GM12878 (cell line): ENCODE measurements at regions not wholly inside any gene's neighbourhood (a gene's known extent, or its start where the extent isn't known, plus 50 kb on each side); places are given as distances from the start of the nearest gene placed in this dataset.

Experiments
- ATAC-seq: fragments of 200-7000 bp; cut with Tn5 transposase; 3 replicates; pipeline ENCODE4 v1.9.1; 2020; ENCODE audit warnings: mild to moderate bottlenecking, moderate library complexity
- BruUV-seq: library from RNA; stranded (reverse); fragments of 400-500 nt; replicated peaks from 2 replicates; lab custom pipeline; 2021; lab: Mats Ljungman, UMichigan
- CTCF ChIA-PET: fragments of 300-600 bp; sonication (Branson Sonifier 250); formaldehyde crosslinking; extraction: SDS; loops from one replicate; lab custom pipeline; 2021; ENCODE audit warnings: inconsistent platforms; lab: Yijun Ruan, JAX
- POLR2A ChIA-PET: fragments of 350-600 bp; formaldehyde crosslinking; extraction: SDS; loops from one replicate; lab custom pipeline; 2021; ENCODE audit warnings: inconsistent platforms; lab: Charles Lee
- RAD21 ChIA-PET: fragments of 300-600 bp; sonication (Branson Sonifier 250); formaldehyde crosslinking; loops from one replicate; lab custom pipeline; 2023; ENCODE audit warnings: antibody characterized with exemption; ENCODE audit not compliant: unreplicated experiment; lab: Charles Lee
- SMC1A ChIA-PET: fragments of 300-600 bp; sonication (Branson Sonifier 250); formaldehyde crosslinking; loops from one replicate; lab custom pipeline; 2023; ENCODE audit not compliant: unreplicated experiment, uncharacterized antibody; lab: Charles Lee
- DNase-seq: peaks from one replicate; pipeline ENCODE4 v3.0.0-alpha.2; 2011; ENCODE audit warnings: low read depth, low spot score
- FAIRE-seq: peaks from 3 replicates; lab custom pipeline; 2011; peaks lifted over from hg19 to GRCh38; lab: Jason Lieb, UNC
- H2AFZ ChIP-seq: 2 replicates; pipeline ENCODE4 v1.6.0; 2011; ENCODE audit warnings: low read depth, low read length, control low read depth; ENCODE audit not compliant: control insufficient read depth
- H3K27ac ChIP-seq: 2 replicates; pipeline ENCODE4 v1.5.1; 2011; ENCODE audit warnings: control low read depth; ENCODE audit not compliant: control insufficient read depth, insufficient read depth
- H3K27me3 ChIP-seq, 2 experiments: replicated peaks in 1 of 2; 2 replicates each; pipeline versions ENCODE4 v1.6.0 to v1.6.1; 2011; ENCODE audit warnings: low read length in 1 of 2; ENCODE audit not compliant: control insufficient read depth in 2 of 2, insufficient read depth in 2 of 2
- H3K36me3 ChIP-seq, 2 experiments: 2 replicates each; pipeline ENCODE4 v1.5.1; 2011; ENCODE audit warnings: low read length in 1 of 2; ENCODE audit not compliant: control insufficient read depth in 2 of 2, insufficient read depth in 2 of 2
- H3K4me1 ChIP-seq: 2 replicates; pipeline ENCODE4 v1.6.1; 2011; ENCODE audit warnings: mild to moderate bottlenecking, low read length, moderate library complexity, mixed read lengths; ENCODE audit not compliant: control insufficient read depth, insufficient read depth
- H3K4me2 ChIP-seq: 2 replicates; pipeline ENCODE4 v1.6.0; 2011; ENCODE audit warnings: control low read depth; ENCODE audit not compliant: control insufficient read depth, insufficient read depth
- H3K4me3 ChIP-seq: fragments of 200-600 bp; sonication (generic); 2 replicates; pipeline ENCODE4 v1.5.1; 2016
- H3K79me2 ChIP-seq: 2 replicates; pipeline ENCODE4 v1.6.0; 2011; ENCODE audit warnings: low read length; ENCODE audit not compliant: control insufficient read depth, insufficient read depth
- H3K9ac ChIP-seq: 2 replicates; pipeline ENCODE4 v1.8.0; 2011; ENCODE audit warnings: low read length, control low read depth, mixed read lengths; ENCODE audit not compliant: control insufficient read depth, insufficient read depth
- H3K9me3 ChIP-seq: replicated peaks from 3 replicates; pipeline ENCODE4 v1.5.1; 2011; ENCODE audit warnings: mild to moderate bottlenecking, low read length; ENCODE audit not compliant: control insufficient read depth, insufficient read depth
- H4K20me1 ChIP-seq: 2 replicates; pipeline ENCODE4 v1.6.0; 2011; ENCODE audit not compliant: control insufficient read depth, insufficient read depth
- CEBPB ChIP-seq, 2 experiments: fragments of 150-350 bp in 1 of 2; IDR thresholded peaks; 2 replicates each; pipeline ENCODE4 v1.6.1; 2012 to 2014; ENCODE audit warnings: low read depth in 2 of 2, low read length in 2 of 2, borderline replicate concordance in 1 of 2, inconsistent platforms in 1 of 2
- CHD4 ChIP-seq: fragments of 200-600 bp; sonication (generic); IDR thresholded peaks from 2 replicates; pipeline ENCODE4 v1.6.1; 2016; ENCODE audit warnings: mild to moderate bottlenecking
- EGR1 ChIP-seq, 2 experiments: IDR thresholded peaks; 1 replicate in 1 of 2; 2 replicates in 1 of 2; pipeline ENCODE4 v1.6.1; 2011 to 2012; ENCODE audit warnings: low read depth in 2 of 2, low read length in 2 of 2, borderline replicate concordance in 1 of 2, mild to moderate bottlenecking in 1 of 2, moderate library complexity in 1 of 2
- LARP7 ChIP-seq: fragments of 450-650 bp; IDR thresholded peaks from 2 replicates; pipeline ENCODE4 v1.6.1; 2017; ENCODE audit warnings: mild to moderate bottlenecking
- MXI1 ChIP-seq: fragments of 150-350 bp; IDR thresholded peaks from 2 replicates; pipeline ENCODE4 v1.6.1; 2011; ENCODE audit warnings: low read depth, mild to moderate bottlenecking, inconsistent platforms, low read length, improper control_type of control experiment
- NFXL1 ChIP-seq: fragments of 450-650 bp; IDR thresholded peaks from 2 replicates; pipeline ENCODE4 v1.6.1; 2017; ENCODE audit warnings: antibody characterized with exemption, mild to moderate bottlenecking, borderline replicate concordance
- RB1 ChIP-seq: fragments of 450-650 bp; formaldehyde crosslinking; IDR thresholded peaks from 2 replicates; pipeline ENCODE4 v1.6.1; 2017; ENCODE audit warnings: mild to moderate bottlenecking, borderline replicate concordance
- YY1 ChIP-seq: IDR thresholded peaks from 2 replicates; pipeline ENCODE4 v1.6.1; 2011; ENCODE audit warnings: low read depth, mild to moderate bottlenecking, low read length
- ZBTB4 ChIP-seq: fragments of 450-650 bp; formaldehyde crosslinking; IDR thresholded peaks from 2 replicates; pipeline ENCODE4 v1.4.0; 2022; ENCODE audit warnings: mild to moderate bottlenecking, moderate library complexity
- ZNF207 ChIP-seq: fragments of 450-650 bp; IDR thresholded peaks from 2 replicates; pipeline ENCODE4 v1.6.1; 2014; ENCODE audit warnings: antibody characterized with exemption, mild to moderate bottlenecking, borderline replicate concordance
- ZNF24 ChIP-seq: fragments of 450-650 bp; IDR thresholded peaks from 2 replicates; pipeline ENCODE4 v1.6.1; 2017; ENCODE audit warnings: antibody characterized with exemption, mild to moderate bottlenecking
- WGBS: methylation state at CpG from one replicate; pipeline ENCODE4 v1.1.6; 2016; ENCODE audit warnings: low lambda C conversion rate; ENCODE audit not compliant: insufficient replicate concordance, insufficient coverage; ENCODE audit errors: missing lambda C conversion rate; 5-methylcytosine and 5-hydroxymethylcytosine counted together
- in situ Hi-C: fragments of 300-500 bp; cut with MboI; formaldehyde crosslinking; loops from 9 replicates; pipeline ENCODE4 v1.14.3; 2018; ENCODE audit warnings: mixed read lengths
- intact Hi-C: fragments of 100-400 bp; cut with micrococcal nuclease; formaldehyde crosslinking; loops from one replicate; pipeline ENCODE4 v1.14.2; 2022; ENCODE audit not compliant: unreplicated experiment
- TF ChIP-seq, protein P1 (sequence below): IDR thresholded peaks from 2 replicates; pipeline ENCODE4 v1.6.1; 2012; ENCODE audit warnings: low read depth, low read length, improper control_type of control experiment
- TF ChIP-seq, protein P2 (sequence below): fragments of 450-650 bp; IDR thresholded peaks from 2 replicates; pipeline ENCODE4 v1.6.1; 2017; ENCODE audit warnings: mild to moderate bottlenecking

DNA sequence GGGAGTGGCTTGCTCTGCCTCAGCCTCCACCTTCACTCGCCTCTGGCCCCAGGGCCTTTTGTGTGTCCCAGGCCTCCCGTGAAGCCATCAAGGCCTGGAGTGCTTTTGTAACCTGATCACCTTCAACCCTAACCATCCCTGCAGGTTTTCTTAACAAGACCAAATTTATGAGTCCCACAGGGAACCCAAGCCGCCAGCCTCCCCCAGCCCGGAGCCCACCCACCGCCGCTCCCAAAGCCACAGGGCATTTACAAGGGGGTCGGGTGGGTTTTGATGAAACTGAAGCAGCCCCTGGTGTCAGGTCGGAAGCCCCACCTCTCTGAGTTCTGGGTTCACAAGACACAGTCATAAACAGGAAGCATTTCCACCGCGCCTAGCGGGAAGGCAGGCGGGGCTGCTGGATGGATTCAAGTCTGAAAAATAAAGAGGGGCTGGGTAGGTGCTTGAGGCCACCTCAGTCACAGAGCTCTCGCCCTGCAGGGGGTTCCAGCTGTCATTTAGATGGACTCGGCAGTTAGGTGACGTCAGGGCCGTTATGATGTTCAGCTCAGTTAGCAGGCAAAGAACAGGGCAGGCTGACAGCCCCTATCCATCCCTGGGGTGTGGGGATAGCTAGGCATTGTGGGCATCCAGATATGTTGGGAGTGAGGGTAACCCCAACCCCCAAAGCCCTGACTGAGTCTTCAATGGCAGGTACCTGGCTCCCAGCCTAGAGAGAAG lies 128.5 kb downstream of the BCOR start (continued):
- TF ChIP-seq ZNF207, result no peak
- TF ChIP-seq, protein P1, sequence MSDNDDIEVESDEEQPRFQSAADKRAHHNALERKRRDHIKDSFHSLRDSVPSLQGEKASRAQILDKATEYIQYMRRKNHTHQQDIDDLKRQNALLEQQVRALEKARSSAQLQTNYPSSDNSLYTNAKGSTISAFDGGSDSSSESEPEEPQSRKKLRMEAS, result no peak
- no peak for TF ChIP-seq ZNF24
- TF ChIP-seq YY1, result no peak
- no peak for TF ChIP-seq RB1
- TF ChIP-seq NFXL1, result no peak
- TF ChIP-seq, protein P2, sequence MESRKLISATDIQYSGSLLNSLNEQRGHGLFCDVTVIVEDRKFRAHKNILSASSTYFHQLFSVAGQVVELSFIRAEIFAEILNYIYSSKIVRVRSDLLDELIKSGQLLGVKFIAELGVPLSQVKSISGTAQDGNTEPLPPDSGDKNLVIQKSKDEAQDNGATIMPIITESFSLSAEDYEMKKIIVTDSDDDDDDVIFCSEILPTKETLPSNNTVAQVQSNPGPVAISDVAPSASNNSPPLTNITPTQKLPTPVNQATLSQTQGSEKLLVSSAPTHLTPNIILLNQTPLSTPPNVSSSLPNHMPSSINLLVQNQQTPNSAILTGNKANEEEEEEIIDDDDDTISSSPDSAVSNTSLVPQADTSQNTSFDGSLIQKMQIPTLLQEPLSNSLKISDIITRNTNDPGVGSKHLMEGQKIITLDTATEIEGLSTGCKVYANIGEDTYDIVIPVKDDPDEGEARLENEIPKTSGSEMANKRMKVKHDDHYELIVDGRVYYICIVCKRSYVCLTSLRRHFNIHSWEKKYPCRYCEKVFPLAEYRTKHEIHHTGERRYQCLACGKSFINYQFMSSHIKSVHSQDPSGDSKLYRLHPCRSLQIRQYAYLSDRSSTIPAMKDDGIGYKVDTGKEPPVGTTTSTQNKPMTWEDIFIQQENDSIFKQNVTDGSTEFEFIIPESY, result no peak
- TF ChIP-seq LARP7, result no peak
- no peak for TF ChIP-seq CHD4

GRCh38 chrX:39969819-39970504 lies 127.8 kb downstream of the BCOR start:
- intact Hi-C loops, result no loop called here
- ChIA-PET CTCF (interaction anchor here (0.7 kb wide), 1 partner anchor 193 kb away, joined by 3 read pairs; no protein-coding TSS in a partner anchor), SMC1A (no interaction called here), POLR2A (no interaction called here), RAD21 (no interaction called here)
- Histone ChIP-seq H3K4me2 (no peak overlapping the region), H3K4me1 (no peaks in the 10 kb centered on the region), H3K79me2 (no peaks in the 10 kb centered on the region), H3K27ac (no peak overlapping the region), H4K20me1 (no peaks in the 10 kb centered on the region), H3K36me3 (no peaks in the 10 kb centered on the region), H2AFZ (no peak overlapping the region), H3K4me3 (no peak overlapping the region), H3K27me3 (no peaks in the 10 kb centered on the region; a peak in 1 of 4 replicates), H3K9ac (no peak overlapping the region), H3K9me3 (peaks cover 4% of the 10 kb centered on the region; the same call in 2 of the 3 replicates)
- no TSS peak for BruUV-seq
- WGBS, result 47% methylated on average over 19 of the region's 19 CpGs
- FAIRE-seq (no peak), DNase-seq (no peak), ATAC-seq (no peak)
- in situ Hi-C loops, result no loop called here
- no peak for TF ChIP-seq CEBPB (IDR thresholded peaks at IDR 0.05; ENCODE audit: borderline replicate concordance in 1 of 2, low read depth in 2 of 2, low read length in 2 of 2)
- no peak for TF ChIP-seq EGR1 (IDR thresholded peaks at IDR 0.05; ENCODE audit: borderline replicate concordance in 1 of 2, low read depth in 2 of 2, low read length in 2 of 2)
- no peak for TF ChIP-seq MXI1
- no peak for TF ChIP-seq ZBTB4 (CRISPR knock-in tag)
